H9 (cell line): ENCODE measurements at regions not wholly inside any gene's neighbourhood (a gene's known extent, or its start where the extent isn't known, plus 50 kb on each side); places are given as distances from the start of the nearest gene placed in this dataset.

Source experiments
- DNase-seq: peaks from one replicate; pipeline ENCODE4 v3.0.0-alpha.2; 2017
- H2AFZ ChIP-seq: one replicate; pipeline ENCODE4 v1.6.1; 2013; ENCODE audit warnings: mild to moderate bottlenecking, low read length, control low read depth, moderate library complexity
- H2AK5ac ChIP-seq: 2 replicates; pipeline ENCODE4 v1.6.1; 2013; ENCODE audit warnings: low read length, control low read depth, mixed read lengths; ENCODE audit not compliant: insufficient read length
- H2BK120ac ChIP-seq: one replicate; pipeline ENCODE4 v1.6.1; 2013; ENCODE audit warnings: low read depth, mild to moderate bottlenecking, low read length, control low read depth, inconsistent platforms; ENCODE audit not compliant: poor library complexity, severe bottlenecking
- H2BK12ac ChIP-seq: 2 replicates; pipeline ENCODE4 v1.6.1; 2013; ENCODE audit warnings: low read length, control low read depth, mixed read lengths, low read depth; ENCODE audit not compliant: insufficient read length
- H2BK15ac ChIP-seq: 2 replicates; pipeline ENCODE4 v1.6.1; 2013; ENCODE audit warnings: low read depth, low read length, control low read depth
- H2BK20ac ChIP-seq: one replicate; pipeline ENCODE4 v1.6.1; 2013; ENCODE audit warnings: low read depth, mild to moderate bottlenecking, low read length, control low read depth, inconsistent platforms; ENCODE audit not compliant: poor library complexity, severe bottlenecking
- H2BK5ac ChIP-seq: 2 replicates; pipeline ENCODE4 v1.6.1; 2013; ENCODE audit warnings: low read length, control low read depth, mixed read lengths; ENCODE audit not compliant: insufficient read length
- H3K14ac ChIP-seq: 2 replicates; pipeline ENCODE4 v1.6.1; 2013; ENCODE audit warnings: low read length, control low read depth; ENCODE audit not compliant: insufficient read depth
- H3K18ac ChIP-seq: 2 replicates; pipeline ENCODE4 v1.6.1; 2013; ENCODE audit warnings: low read depth, mild to moderate bottlenecking, mixed read lengths, low read length, control low read depth; ENCODE audit not compliant: insufficient read length
- H3K23ac ChIP-seq: 2 replicates; pipeline ENCODE4 v1.6.1; 2013; ENCODE audit warnings: low read length, control low read depth, mixed read lengths, low read depth; ENCODE audit not compliant: insufficient read length
- H3K23me2 ChIP-seq: 2 replicates; pipeline ENCODE4 v1.6.1; 2013; ENCODE audit warnings: low read depth, mild to moderate bottlenecking, mixed read lengths, low read length, control low read depth; ENCODE audit not compliant: insufficient read length, poor library complexity, severe bottlenecking
- H3K27ac ChIP-seq: 2 replicates; pipeline ENCODE4 v1.5.1; 2013; ENCODE audit warnings: low read length, control low read depth, mixed read lengths, low read depth; ENCODE audit not compliant: insufficient read length
- H3K27me3 ChIP-seq: 2 replicates; pipeline ENCODE4 v1.6.1; 2013; ENCODE audit warnings: low read length, control low read depth, inconsistent platforms; ENCODE audit not compliant: insufficient read depth
- H3K4ac ChIP-seq: 2 replicates; pipeline ENCODE4 v1.6.1; 2013; ENCODE audit warnings: low read depth, mild to moderate bottlenecking, control low read depth, inconsistent platforms, low read length, moderate library complexity
- H3K4me1 ChIP-seq: 2 replicates; pipeline ENCODE4 v1.6.1; 2013; ENCODE audit warnings: low read length, control low read depth, inconsistent platforms; ENCODE audit not compliant: insufficient read depth
- H3K4me2 ChIP-seq: 2 replicates; pipeline ENCODE4 v1.6.1; 2013; ENCODE audit warnings: low read length, control low read depth, mixed read lengths; ENCODE audit not compliant: insufficient read length, insufficient read depth
- H3K56ac ChIP-seq: 2 replicates; pipeline ENCODE4 v1.6.1; 2013; ENCODE audit warnings: low read depth, mild to moderate bottlenecking, mixed read lengths, low read length, control low read depth; ENCODE audit not compliant: insufficient read length
- H3K79me1 ChIP-seq: 2 replicates; pipeline ENCODE4 v1.6.1; 2013; ENCODE audit warnings: low read depth, mild to moderate bottlenecking, moderate library complexity, low read length, control low read depth, inconsistent platforms; ENCODE audit not compliant: insufficient read depth, poor library complexity, severe bottlenecking
- H3K79me2 ChIP-seq: 2 replicates; pipeline ENCODE4 v1.6.1; 2013; ENCODE audit warnings: low read length, control low read depth, inconsistent platforms; ENCODE audit not compliant: insufficient read depth
- H3K9ac ChIP-seq: 2 replicates; pipeline ENCODE4 v1.6.1; 2013; ENCODE audit warnings: low read length, control low read depth, mixed read lengths; ENCODE audit not compliant: insufficient read length; ENCODE audit errors: extremely low read depth
- H3K9me3 ChIP-seq: one replicate; pipeline ENCODE4 v1.6.1; 2013; ENCODE audit warnings: low read depth, low read length, inconsistent platforms; ENCODE audit not compliant: control insufficient read depth
- H3T11ph ChIP-seq: one replicate; pipeline ENCODE4 v1.6.1; 2013; ENCODE audit warnings: mild to moderate bottlenecking, low read length, control low read depth, inconsistent platforms
- H4K20me1 ChIP-seq: one replicate; pipeline ENCODE4 v1.6.1; 2013; ENCODE audit not compliant: control insufficient read depth, insufficient read length, insufficient read depth
- H4K5ac ChIP-seq: 2 replicates; pipeline ENCODE4 v1.6.1; 2013; ENCODE audit warnings: low read depth, mild to moderate bottlenecking, mixed read lengths, low read length, control low read depth; ENCODE audit not compliant: insufficient read length
- H4K8ac ChIP-seq: replicated peaks from 2 replicates; pipeline ENCODE4 v1.6.1; 2013; ENCODE audit warnings: low read length, control low read depth, mixed read lengths, low read depth; ENCODE audit not compliant: insufficient read length
- H4K91ac ChIP-seq: 2 replicates; pipeline ENCODE4 v1.6.1; 2013; ENCODE audit warnings: low read depth, mild to moderate bottlenecking, moderate library complexity, mixed read lengths, low read length, control low read depth; ENCODE audit not compliant: insufficient read length
- H3K27ac Mint-ChIP-seq, 3 experiments: 2 replicates in 2 of 3; 3 replicates in 1 of 3; pipeline ENCODE4 v1.8.0; 2020 to 2021; ENCODE audit warnings: mixed read lengths in 3 of 3, mild to moderate bottlenecking in 1 of 3, moderate library complexity in 1 of 3
- H3K27me3 Mint-ChIP-seq: 2 replicates; pipeline ENCODE4 v1.8.0; 2021; ENCODE audit warnings: low read depth, mild to moderate bottlenecking, moderate library complexity, mixed read lengths
- H3K36me3 Mint-ChIP-seq, 3 experiments: 2 replicates in 2 of 3; 3 replicates in 1 of 3; pipeline ENCODE4 v1.8.0; 2020 to 2021; ENCODE audit warnings: low read depth in 3 of 3, mixed read lengths in 3 of 3; ENCODE audit not compliant: insufficient read depth in 1 of 3
- H3K4me1 Mint-ChIP-seq, 2 experiments: 2 replicates each; pipeline ENCODE4 v1.8.0; 2020; ENCODE audit warnings: mixed read lengths in 2 of 2
- H3K4me3 Mint-ChIP-seq, 2 experiments: 2 replicates in 1 of 2; 3 replicates in 1 of 2; pipeline ENCODE4 v1.8.0; 2020 to 2021; ENCODE audit warnings: mild to moderate bottlenecking in 2 of 2, mixed read lengths in 2 of 2, moderate library complexity in 1 of 2
- H3K9me3 Mint-ChIP-seq, 2 experiments: 2 replicates in 1 of 2; 3 replicates in 1 of 2; pipeline ENCODE4 v1.8.0; 2020; ENCODE audit warnings: mild to moderate bottlenecking in 2 of 2, mixed read lengths in 2 of 2, moderate library complexity in 1 of 2
- CTCF ChIP-seq: fragments of 200-600 bp; sonication (generic); conservative IDR thresholded peaks from 3 replicates; pipeline ENCODE4 v1.8.0; 2021; ENCODE audit warnings: antibody characterized with exemption, mild to moderate bottlenecking
- WGBS: extraction: QIAGEN DNeasy Blood & Tissue Kit; methylation state at CpG from one replicate; pipeline ENCODE4 v1.1.7; 2013; ENCODE audit warnings: missing lambda C conversion rate, low lambda C conversion rate, mixed read lengths; ENCODE audit not compliant: insufficient read length; ENCODE audit errors: extremely low coverage; 5-methylcytosine and 5-hydroxymethylcytosine counted together

GRCh38 chrX:6770936-6771335, 236.0 kb upstream of the VCX3A start:
- no peak overlapping the region for H2BK15ac ChIP-seq
- no peaks in the 10 kb centered on the region for H3K4me1 ChIP-seq
- no peak overlapping the region for H2AFZ ChIP-seq
- Mint-ChIP-seq H3K4me1 (peaks cover 11 to 17% of the 10 kb centered on the region in 2 experiments; a peak in 3 of 4 replicates), H3K27me3 (no peaks in the 10 kb centered on the region), H3K27ac (no peak overlapping the region; a peak in 1 of 7 replicates), H3K4me3 (no peak overlapping the region), H3K9me3 (peaks cover 0 to 11% of the 10 kb centered on the region in 2 experiments; a peak in 4 of 5 replicates), H3K36me3 (peaks cover 0 to 10% (median 8%) of the 10 kb centered on the region in 3 experiments; a peak in 3 of 7 replicates)
- H3K18ac ChIP-seq = no peak overlapping the region
- H3K79me1 ChIP-seq = no peaks in the 10 kb centered on the region
- no peak overlapping the region for H3K27ac ChIP-seq
- H3K14ac ChIP-seq = no peak overlapping the region
- DNase-seq = no peak
- no peak overlapping the region for H4K8ac ChIP-seq
- no peak overlapping the region for H3T11ph ChIP-seq
- no peak overlapping the region for H3K23ac ChIP-seq
- H4K20me1 ChIP-seq = no peaks in the 10 kb centered on the region
- H3K56ac ChIP-seq = no peak overlapping the region
- no peaks in the 10 kb centered on the region for H3K9me3 ChIP-seq
- H2BK120ac ChIP-seq = no peak overlapping the region
- no peak overlapping the region for H3K4me2 ChIP-seq
- H3K4ac ChIP-seq = no peak overlapping the region
- H4K5ac ChIP-seq = no peak overlapping the region
- no peaks in the 10 kb centered on the region for H3K27me3 ChIP-seq
- no CpG with 5 or more reads among the region's 3 CpGs for WGBS
- H3K9ac ChIP-seq = no peak overlapping the region
- H3K79me2 ChIP-seq = no peaks in the 10 kb centered on the region
- H2BK5ac ChIP-seq = no peak overlapping the region
- H2AK5ac ChIP-seq = no peak overlapping the region
- TF ChIP-seq CTCF = no peak
- no peaks in the 10 kb centered on the region for H3K23me2 ChIP-seq
- H2BK12ac ChIP-seq = no peak overlapping the region
- H2BK20ac ChIP-seq = no peak overlapping the region
- no peak overlapping the region for H4K91ac ChIP-seq
